Fibroblast of mammary gland (primary cell): ENCODE measurements at regions not wholly inside any gene's neighbourhood (a gene's known extent, or its start where the extent isn't known, plus 50 kb on each side); places are given as distances from the start of the nearest gene placed in this dataset.
A peak's percentile ranks its signal among the peaks of the same experiment; 100 is the strongest.

Experiments used
- DNase-seq: peaks from one replicate; pipeline ENCODE4 v3.0.0-alpha.2; 2010; ENCODE audit warnings: low read depth
- H3K4me3 ChIP-seq: 2 replicates; pipeline ENCODE4 v1.5.1; 2011; ENCODE audit warnings: low read depth, mild to moderate bottlenecking, low read length, moderate library complexity; ENCODE audit not compliant: control insufficient read depth
- TF ChIP-seq, protein P1 (sequence below): conservative IDR thresholded peaks from 2 replicates; pipeline ENCODE4 v1.5.1; 2011; ENCODE audit warnings: low read depth, low read length, inconsistent platforms; ENCODE audit not compliant: control insufficient read depth, insufficient read depth

DNA sequence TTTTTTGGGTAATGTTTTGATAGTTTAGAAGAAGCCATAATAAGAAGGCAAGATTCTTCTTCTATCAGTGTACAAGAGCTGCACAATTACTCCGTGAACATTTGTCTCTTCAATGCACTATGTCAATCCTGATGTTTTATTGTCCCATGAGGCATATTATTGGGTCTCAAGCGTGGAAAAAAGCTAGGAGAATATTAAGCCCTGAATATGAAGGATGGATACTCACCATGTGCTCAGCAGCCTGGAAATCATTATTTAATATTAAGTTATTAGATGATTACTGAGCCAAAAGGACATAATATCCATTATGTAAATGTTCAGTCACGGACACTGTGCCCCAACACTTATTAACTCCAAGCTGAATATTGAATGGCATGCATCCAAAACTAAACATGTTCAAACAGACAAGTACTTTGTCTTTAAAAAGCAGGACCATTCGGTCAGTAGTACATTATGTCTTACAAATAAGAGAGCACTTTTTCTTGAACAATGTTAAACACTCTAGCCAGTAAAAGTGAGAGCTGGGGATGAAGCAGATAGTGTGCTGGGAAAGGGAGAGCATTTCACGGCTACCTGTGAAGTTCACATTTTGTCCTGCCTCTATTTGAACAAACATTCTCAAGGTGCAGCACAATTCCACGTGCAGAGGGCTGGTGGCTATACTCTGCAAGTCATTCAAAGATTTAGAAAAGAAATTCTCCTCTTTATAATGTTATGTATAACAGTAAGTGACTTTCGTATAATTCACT, 70.6 kb upstream of the CNR1 start:
- no peak for DNase-seq
- H3K4me3 ChIP-seq = no peak overlapping the region
- TF ChIP-seq, protein P1, sequence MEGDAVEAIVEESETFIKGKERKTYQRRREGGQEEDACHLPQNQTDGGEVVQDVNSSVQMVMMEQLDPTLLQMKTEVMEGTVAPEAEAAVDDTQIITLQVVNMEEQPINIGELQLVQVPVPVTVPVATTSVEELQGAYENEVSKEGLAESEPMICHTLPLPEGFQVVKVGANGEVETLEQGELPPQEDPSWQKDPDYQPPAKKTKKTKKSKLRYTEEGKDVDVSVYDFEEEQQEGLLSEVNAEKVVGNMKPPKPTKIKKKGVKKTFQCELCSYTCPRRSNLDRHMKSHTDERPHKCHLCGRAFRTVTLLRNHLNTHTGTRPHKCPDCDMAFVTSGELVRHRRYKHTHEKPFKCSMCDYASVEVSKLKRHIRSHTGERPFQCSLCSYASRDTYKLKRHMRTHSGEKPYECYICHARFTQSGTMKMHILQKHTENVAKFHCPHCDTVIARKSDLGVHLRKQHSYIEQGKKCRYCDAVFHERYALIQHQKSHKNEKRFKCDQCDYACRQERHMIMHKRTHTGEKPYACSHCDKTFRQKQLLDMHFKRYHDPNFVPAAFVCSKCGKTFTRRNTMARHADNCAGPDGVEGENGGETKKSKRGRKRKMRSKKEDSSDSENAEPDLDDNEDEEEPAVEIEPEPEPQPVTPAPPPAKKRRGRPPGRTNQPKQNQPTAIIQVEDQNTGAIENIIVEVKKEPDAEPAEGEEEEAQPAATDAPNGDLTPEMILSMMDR = no peak

GRCh38 chr6:88232753-88233152, 66.6 kb upstream of the CNR1 start:
- no peak overlapping the region for H3K4me3 ChIP-seq
- DNase-seq = no peak
- TF ChIP-seq, protein P1 = no peak

- no peak overlapping the region for H3K4me3 ChIP-seq
- no peak for DNase-seq
- TF ChIP-seq, protein P1 = no peak
Observed at GRCh38 chr6:88223298-88223697, 57.2 kb upstream of the CNR1 start.

- no peak overlapping the region for H3K4me3 ChIP-seq
Observed at GRCh38 chr6:88220493-88220892, 54.3 kb upstream of the CNR1 start.

GRCh38 chr6:88216182-88216581, 50.0 kb upstream of the CNR1 start:
- no peak for DNase-seq
- TF ChIP-seq, protein P1 = no peak

More at GRCh38 chr6:88220493-88220892, 54.3 kb upstream of the CNR1 start:
- TF ChIP-seq, protein P1 = no peak
- peak; percentile 25 for DNase-seq

More at GRCh38 chr6:88216182-88216581, 50.0 kb upstream of the CNR1 start:
- no peak overlapping the region for H3K4me3 ChIP-seq
